ENCODE measurements at regions not wholly inside any gene's neighbourhood (a gene's known extent, or its start where the extent isn't known, plus 50 kb on each side); places are given as distances from the start of the nearest gene placed in this dataset.

DNA sequence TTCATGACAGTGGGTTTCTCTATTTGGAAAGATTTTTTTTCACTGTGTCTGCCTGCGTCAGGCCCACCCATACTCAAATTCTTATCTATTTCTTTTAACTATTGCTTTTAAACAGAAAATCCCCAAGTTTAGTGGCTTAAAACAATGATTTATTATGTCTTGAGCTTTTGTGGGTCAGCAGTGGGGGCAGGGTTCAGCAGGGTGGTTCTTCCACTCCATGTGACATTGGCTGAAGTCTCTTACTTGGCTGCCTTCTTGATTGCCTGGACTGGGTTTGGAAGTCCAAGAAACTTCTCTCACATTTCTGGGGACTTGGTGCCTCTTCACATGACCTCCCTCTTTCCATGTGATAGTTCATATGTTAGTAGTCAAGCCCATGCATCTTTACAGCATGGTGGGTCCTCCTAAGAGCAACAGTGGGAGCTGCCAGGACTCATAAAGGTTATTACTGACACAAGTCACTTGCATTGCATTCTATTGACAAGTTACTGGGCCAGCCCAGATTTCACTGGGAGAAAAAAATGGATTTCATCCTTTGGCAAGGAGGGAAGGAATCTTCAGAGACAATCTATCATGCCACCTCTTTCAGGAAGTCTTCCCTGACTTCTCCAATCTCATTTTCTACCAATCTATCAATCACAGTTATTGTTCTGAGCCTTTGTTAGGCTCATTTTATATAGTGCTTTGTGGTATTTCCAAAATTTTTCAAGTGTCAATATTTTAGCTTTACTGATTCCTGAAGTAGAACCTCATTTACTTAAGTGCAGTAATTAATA, 436.1 kb downstream of the XYLT1 start:
- TF ChIP-seq, protein P1, sequence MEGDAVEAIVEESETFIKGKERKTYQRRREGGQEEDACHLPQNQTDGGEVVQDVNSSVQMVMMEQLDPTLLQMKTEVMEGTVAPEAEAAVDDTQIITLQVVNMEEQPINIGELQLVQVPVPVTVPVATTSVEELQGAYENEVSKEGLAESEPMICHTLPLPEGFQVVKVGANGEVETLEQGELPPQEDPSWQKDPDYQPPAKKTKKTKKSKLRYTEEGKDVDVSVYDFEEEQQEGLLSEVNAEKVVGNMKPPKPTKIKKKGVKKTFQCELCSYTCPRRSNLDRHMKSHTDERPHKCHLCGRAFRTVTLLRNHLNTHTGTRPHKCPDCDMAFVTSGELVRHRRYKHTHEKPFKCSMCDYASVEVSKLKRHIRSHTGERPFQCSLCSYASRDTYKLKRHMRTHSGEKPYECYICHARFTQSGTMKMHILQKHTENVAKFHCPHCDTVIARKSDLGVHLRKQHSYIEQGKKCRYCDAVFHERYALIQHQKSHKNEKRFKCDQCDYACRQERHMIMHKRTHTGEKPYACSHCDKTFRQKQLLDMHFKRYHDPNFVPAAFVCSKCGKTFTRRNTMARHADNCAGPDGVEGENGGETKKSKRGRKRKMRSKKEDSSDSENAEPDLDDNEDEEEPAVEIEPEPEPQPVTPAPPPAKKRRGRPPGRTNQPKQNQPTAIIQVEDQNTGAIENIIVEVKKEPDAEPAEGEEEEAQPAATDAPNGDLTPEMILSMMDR (IDR thresholded peaks at IDR 0.05): no peak
- no peak for TF ChIP-seq POLR2AphosphoS5 (IDR thresholded peaks at IDR 0.05)

Data from prostate gland (tissue), 2 donors.